MM.1S (cell line): ENCODE measurements at regions not wholly inside any gene's neighbourhood (a gene's known extent, or its start where the extent isn't known, plus 50 kb on each side); places are given as distances from the start of the nearest gene placed in this dataset.

Experiments used
- CTCF ChIP-seq: fragments of 300-600 bp; sonication (generic); IDR thresholded peaks from 2 replicates; pipeline ENCODE4 v1.5.1; 2016; ENCODE audit warnings: antibody characterized with exemption, low read length, mixed read lengths
- EZH2 ChIP-seq: fragments of 300-600 bp; sonication (generic); optimal IDR thresholded peaks from 2 replicates; pipeline ENCODE3; 2017; ENCODE audit warnings: low read depth, mild to moderate bottlenecking, antibody characterized with exemption, low read length, mixed read lengths
- EZH2phosphoT487 ChIP-seq: fragments of 300-600 bp; sonication (generic); IDR thresholded peaks from 2 replicates; pipeline ENCODE4 v1.6.1; 2018; ENCODE audit warnings: antibody characterized with exemption, low read length

GRCh38 chr12:126219139-126219538 lies 1153.9 kb downstream of the AACS start:
- TF ChIP-seq CTCF (no peak), EZH2 (no peak), EZH2phosphoT487 (no peak)
